Naive thymus-derived CD4-positive, alpha-beta T cell (primary cell): ENCODE measurements at regions not wholly inside any gene's neighbourhood (a gene's known extent, or its start where the extent isn't known, plus 50 kb on each side); places are given as distances from the start of the nearest gene placed in this dataset.

Experiments
- ATAC-seq: fragments of 150-1000 bp; cut with Tn5 transposase; 2 replicates; pipeline ENCODE4 v1.10.0; 2021; ENCODE audit warnings: mild to moderate bottlenecking, moderate library complexity
- CTCF ChIA-PET: fragments of 350-600 bp; sonication (Branson Sonifier 250); formaldehyde crosslinking; loops from one replicate; lab custom pipeline; 2021; ENCODE audit warnings: antibody characterized with exemption; lab: Charles Lee
- POLR2A ChIA-PET: fragments of 350-600 bp; sonication (Branson Sonifier 250); formaldehyde crosslinking; loops from one replicate; lab custom pipeline; 2021; ENCODE audit warnings: antibody characterized with exemption, inconsistent platforms; lab: Charles Lee
- DNase-seq, 9 donors: peaks; one replicate each; pipeline versions ENCODE4 v3.0.0 to v3.0.0-alpha.2; 2020 to 2022; ENCODE audit warnings: mixed read lengths in 1 of 9
- H3K27ac ChIP-seq: one replicate; pipeline ENCODE4 v1.7.0; 2013; ENCODE audit warnings: mild to moderate bottlenecking, low read depth, low read length, moderate library complexity
- H3K27me3 ChIP-seq, 2 donors: one replicate each; pipeline ENCODE4 v1.7.0; 2013; ENCODE audit warnings: low read length in 2 of 2, mild to moderate bottlenecking in 2 of 2, moderate library complexity in 2 of 2; ENCODE audit not compliant: control insufficient read depth in 2 of 2, insufficient read depth in 2 of 2
- H3K36me3 ChIP-seq, 3 experiments: 1 replicate in 2 of 3; 2 replicates in 1 of 3; pipeline ENCODE4 v1.7.0; 2013; ENCODE audit warnings: low read length in 3 of 3, mild to moderate bottlenecking in 3 of 3, moderate library complexity in 1 of 3; ENCODE audit not compliant: insufficient read depth in 3 of 3, control insufficient read depth in 2 of 3
- H3K4me1 ChIP-seq, 2 donors: one replicate each; pipeline ENCODE4 v1.7.0; 2013; ENCODE audit warnings: low read length in 2 of 2, mild to moderate bottlenecking in 2 of 2, moderate library complexity in 1 of 2; ENCODE audit not compliant: control insufficient read depth in 2 of 2, insufficient read depth in 2 of 2
- H3K4me3 ChIP-seq: 2 replicates; pipeline ENCODE4 v1.7.0; 2013; ENCODE audit warnings: mild to moderate bottlenecking, low read length
- H3K9me3 ChIP-seq, 3 experiments: 1 replicate in 2 of 3; 2 replicates in 1 of 3; pipeline ENCODE4 v1.7.0; 2013; ENCODE audit warnings: low read length in 3 of 3; ENCODE audit not compliant: control insufficient read depth in 2 of 3
- H3K27ac Mint-ChIP-seq, 9 donors: one replicate each; pipeline ENCODE4 v1.8.0; 2020 to 2022; ENCODE audit warnings: mixed read lengths in 9 of 9, mild to moderate bottlenecking in 8 of 9, moderate library complexity in 5 of 9, inconsistent platforms in 2 of 9
- H3K27me3 Mint-ChIP-seq, 5 donors: one replicate each; pipeline ENCODE4 v1.8.0; 2021 to 2022; ENCODE audit warnings: mixed read lengths in 5 of 5, mild to moderate bottlenecking in 1 of 5
- H3K36me3 Mint-ChIP-seq, 5 donors: one replicate each; pipeline ENCODE4 v1.8.0; 2020 to 2022; ENCODE audit warnings: mixed read lengths in 5 of 5, mild to moderate bottlenecking in 3 of 5, inconsistent platforms in 1 of 5
- H3K4me1 Mint-ChIP-seq, 7 donors: one replicate each; pipeline ENCODE4 v1.8.0; 2020 to 2022; ENCODE audit warnings: mixed read lengths in 7 of 7, mild to moderate bottlenecking in 3 of 7, inconsistent platforms in 1 of 7
- H3K4me3 Mint-ChIP-seq, 10 donors: one replicate each; pipeline ENCODE4 v1.8.0; 2020 to 2022; ENCODE audit warnings: mild to moderate bottlenecking in 10 of 10, mixed read lengths in 10 of 10, moderate library complexity in 6 of 10, inconsistent platforms in 2 of 10
- H3K9me3 Mint-ChIP-seq, 11 donors: one replicate each; pipeline ENCODE4 v1.8.0; 2020 to 2022; ENCODE audit warnings: mixed read lengths in 11 of 11, mild to moderate bottlenecking in 4 of 11, inconsistent platforms in 1 of 11, moderate library complexity in 1 of 11
- intact Hi-C, 2 donors: fragments of 100-400 bp; cut with micrococcal nuclease; formaldehyde crosslinking; loops; one replicate each; pipeline ENCODE4 v1.15.1; 2023

DNA sequence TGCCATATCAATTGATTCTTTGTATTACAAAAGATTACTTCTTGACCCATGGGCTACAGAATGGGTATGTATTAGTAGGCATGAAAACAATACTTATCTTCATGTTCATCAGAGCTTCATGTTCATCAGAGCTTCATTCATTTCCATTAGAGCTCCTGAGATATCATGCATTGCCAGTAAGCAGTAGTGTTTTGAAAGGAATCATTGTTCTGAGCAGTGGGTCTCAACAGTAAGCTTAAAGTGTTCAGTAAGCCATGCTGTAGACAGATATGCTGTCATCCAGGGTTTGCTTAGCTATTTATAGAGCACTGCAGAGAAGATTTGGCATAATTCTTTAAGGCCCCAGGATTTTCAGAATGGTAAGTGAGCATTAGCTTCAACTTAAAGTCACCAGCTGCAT, 596.1 kb downstream of the ZNF385D start:
- H3K4me1 ChIP-seq: no peaks in the 10 kb centered on the region
- H3K27me3 Mint-ChIP-seq: no peaks in the 10 kb centered on the region
- no peaks in the 10 kb centered on the region for H3K27me3 ChIP-seq
- H3K36me3 Mint-ChIP-seq: no peaks in the 10 kb centered on the region
- no peak overlapping the region for H3K4me3 ChIP-seq
- H3K27ac Mint-ChIP-seq: no peak overlapping the region
- no peaks in the 10 kb centered on the region for H3K36me3 ChIP-seq
- DNase-seq (no peak), ATAC-seq (no peak)
- intact Hi-C loops: no loop called here
- ChIA-PET CTCF (no interaction called here), POLR2A (no interaction called here)
- peaks cover 0 to 4% (median 0%) of the 10 kb centered on the region in 3 experiments for H3K9me3 ChIP-seq
- H3K4me3 Mint-ChIP-seq: no peak overlapping the region
- peaks cover 2 to 23% (median 13%) of the 10 kb centered on the region in 11 donors for H3K9me3 Mint-ChIP-seq
- H3K4me1 Mint-ChIP-seq: no peaks in the 10 kb centered on the region
- no peak overlapping the region for H3K27ac ChIP-seq

DNA sequence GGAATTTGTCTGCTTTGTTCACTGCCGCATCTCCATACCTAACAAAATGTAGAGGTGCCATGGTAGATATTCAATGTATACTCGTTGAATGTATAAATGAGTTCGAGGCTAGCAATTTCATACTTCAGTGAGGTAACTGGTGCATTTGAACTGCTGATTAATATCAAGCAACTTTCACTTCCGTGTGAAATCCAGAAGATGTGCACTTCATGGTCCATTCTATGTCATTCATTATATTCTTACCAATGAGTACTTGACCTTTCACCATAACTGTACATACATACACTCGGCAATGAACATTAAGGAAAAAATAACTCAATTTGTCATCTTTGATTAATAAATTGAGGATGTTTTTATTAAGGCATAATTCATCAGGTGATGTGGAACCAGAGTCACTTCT, 598.5 kb downstream of the ZNF385D start:
- intact Hi-C loops: no loop called here
- H3K27ac Mint-ChIP-seq: no peak overlapping the region
- no peak overlapping the region for H3K4me3 Mint-ChIP-seq
- ChIA-PET CTCF (no interaction called here), POLR2A (no interaction called here)
- Histone ChIP-seq H3K27ac (no peak overlapping the region), H3K9me3 (peaks cover 0 to 4% (median 0%) of the 10 kb centered on the region in 3 experiments), H3K36me3 (no peaks in the 10 kb centered on the region), H3K4me1 (no peaks in the 10 kb centered on the region), H3K4me3 (no peak overlapping the region), H3K27me3 (no peaks in the 10 kb centered on the region)
- H3K36me3 Mint-ChIP-seq: no peaks in the 10 kb centered on the region
- DNase-seq (no peak), ATAC-seq (no peak)
- H3K4me1 Mint-ChIP-seq: no peaks in the 10 kb centered on the region
- no peaks in the 10 kb centered on the region for H3K27me3 Mint-ChIP-seq
- H3K9me3 Mint-ChIP-seq: peaks cover 2 to 20% (median 10%) of the 10 kb centered on the region in 11 donors

DNA sequence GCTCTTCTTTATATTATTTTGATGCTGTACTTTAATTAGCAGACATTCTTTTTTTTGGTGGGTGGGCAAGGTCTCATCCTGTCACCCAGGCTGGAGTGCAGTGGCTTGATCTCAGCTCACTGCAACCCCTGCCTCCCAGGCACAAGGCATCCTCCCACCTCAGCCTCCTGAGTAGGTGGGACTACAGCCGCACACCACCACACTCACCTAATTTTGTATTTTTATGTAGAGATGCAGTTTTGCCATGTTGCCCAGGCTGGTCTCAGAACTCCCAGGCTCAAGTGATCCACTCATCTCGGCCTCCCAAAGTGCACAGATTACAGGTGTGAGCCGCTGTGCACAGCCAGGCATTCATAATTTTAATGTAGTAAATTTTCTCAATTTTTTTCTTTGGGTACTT, 608.1 kb downstream of the ZNF385D start:
- no peaks in the 10 kb centered on the region for H3K36me3 ChIP-seq
- ChIA-PET POLR2A (no interaction called here), CTCF (no interaction called here)
- intact Hi-C loops: no loop called here
- no peaks in the 10 kb centered on the region for H3K4me1 ChIP-seq
- H3K4me3 Mint-ChIP-seq: no peak overlapping the region
- H3K36me3 Mint-ChIP-seq: no peaks in the 10 kb centered on the region
- peaks cover 0 to 12% (median 5%) of the 10 kb centered on the region in 11 donors for H3K9me3 Mint-ChIP-seq
- no peaks in the 10 kb centered on the region for H3K9me3 ChIP-seq
- H3K4me1 Mint-ChIP-seq: no peaks in the 10 kb centered on the region
- H3K27me3 Mint-ChIP-seq: no peaks in the 10 kb centered on the region
- H3K27ac Mint-ChIP-seq: no peak overlapping the region
- DNase-seq: no peak
- no peaks in the 10 kb centered on the region for H3K27me3 ChIP-seq
- H3K27ac ChIP-seq: no peak overlapping the region
- no peak for ATAC-seq
- no peak overlapping the region for H3K4me3 ChIP-seq

DNA sequence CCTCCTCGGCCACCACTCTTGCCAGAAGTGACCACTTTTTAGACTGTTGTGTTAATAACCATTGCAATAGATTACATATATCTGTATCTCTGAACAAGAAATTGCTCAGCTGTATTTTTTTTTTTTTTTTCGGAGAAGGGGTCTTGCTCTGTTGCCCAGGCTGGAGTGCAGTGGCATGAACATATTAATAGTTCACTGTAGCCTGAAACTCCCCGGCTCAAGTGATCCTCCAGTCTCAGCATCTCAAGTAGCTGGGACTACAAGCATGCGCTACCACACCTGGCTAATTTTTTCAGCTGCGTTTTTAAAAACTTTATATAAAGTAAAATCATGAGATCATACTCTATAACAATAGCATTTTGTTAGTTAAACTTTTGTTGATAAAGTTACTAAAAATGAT, 609.0 kb downstream of the ZNF385D start:
- DNase-seq (no peak), ATAC-seq (no peak)
- Mint-ChIP-seq H3K36me3 (no peaks in the 10 kb centered on the region), H3K4me3 (no peak overlapping the region), H3K9me3 (peaks cover 0 to 16% (median 5%) of the 10 kb centered on the region in 11 donors), H3K27ac (no peak overlapping the region), H3K4me1 (no peaks in the 10 kb centered on the region), H3K27me3 (no peaks in the 10 kb centered on the region)
- intact Hi-C loops: no loop called here
- no peak overlapping the region for H3K27ac ChIP-seq
- H3K4me1 ChIP-seq: no peaks in the 10 kb centered on the region
- H3K36me3 ChIP-seq: no peaks in the 10 kb centered on the region
- CTCF ChIA-PET: no interaction called here
- no peak overlapping the region for H3K4me3 ChIP-seq
- POLR2A ChIA-PET: no interaction called here
- H3K27me3 ChIP-seq: no peaks in the 10 kb centered on the region
- no peaks in the 10 kb centered on the region for H3K9me3 ChIP-seq

DNA sequence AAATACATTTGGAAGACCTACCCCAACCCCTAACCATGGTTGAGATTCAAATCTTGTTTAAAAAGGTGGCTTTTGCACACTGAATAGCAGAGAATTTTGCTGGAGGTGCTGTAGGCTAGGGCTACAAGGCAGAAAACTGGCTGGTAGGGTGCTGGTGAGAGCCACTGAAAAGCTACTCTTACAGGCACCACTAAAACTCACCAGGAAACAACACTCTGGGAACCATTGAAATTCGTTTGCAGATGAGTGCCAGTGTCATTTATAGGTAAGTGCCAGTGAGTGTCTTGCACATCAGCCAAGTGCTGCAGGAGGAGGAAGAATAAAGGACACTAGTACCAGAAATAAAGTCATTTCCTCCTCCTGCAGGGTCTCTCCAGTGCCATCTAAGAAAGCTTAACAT, 610.2 kb downstream of the ZNF385D start:
- Mint-ChIP-seq H3K27ac (no peak overlapping the region), H3K36me3 (no peaks in the 10 kb centered on the region), H3K27me3 (no peaks in the 10 kb centered on the region), H3K4me1 (no peaks in the 10 kb centered on the region), H3K4me3 (no peak overlapping the region), H3K9me3 (peaks cover 0 to 13% (median 4%) of the 10 kb centered on the region in 11 donors)
- POLR2A ChIA-PET: no interaction called here
- DNase-seq (no peak), ATAC-seq (no peak)
- Histone ChIP-seq H3K4me3 (no peak overlapping the region), H3K4me1 (no peaks in the 10 kb centered on the region), H3K9me3 (no peaks in the 10 kb centered on the region), H3K36me3 (no peaks in the 10 kb centered on the region), H3K27ac (no peak overlapping the region), H3K27me3 (no peaks in the 10 kb centered on the region)
- intact Hi-C loops: no loop called here
- CTCF ChIA-PET: no interaction called here

DNA sequence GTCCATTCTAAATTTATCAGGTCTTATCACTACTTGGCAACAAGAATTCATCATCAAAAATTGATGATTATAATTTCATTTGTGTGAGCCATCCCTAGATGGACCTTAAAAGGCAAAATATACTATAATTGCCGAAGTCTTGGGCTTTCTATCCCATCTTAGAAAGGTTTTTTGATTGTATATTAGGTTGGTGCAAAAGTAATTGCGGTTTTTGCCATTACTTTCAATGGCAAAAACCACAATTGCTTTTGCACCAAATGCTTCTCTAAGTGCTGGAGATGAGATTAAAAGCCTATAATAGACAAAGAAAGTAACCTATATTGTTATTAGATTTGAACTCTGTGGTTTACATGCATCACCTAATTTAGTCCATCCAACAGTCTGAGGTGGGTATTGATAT, 612.9 kb downstream of the ZNF385D start:
- Histone ChIP-seq H3K9me3 (no peaks in the 10 kb centered on the region), H3K36me3 (no peaks in the 10 kb centered on the region), H3K4me3 (no peak overlapping the region), H3K27me3 (no peaks in the 10 kb centered on the region), H3K4me1 (no peaks in the 10 kb centered on the region), H3K27ac (no peak overlapping the region)
- H3K27me3 Mint-ChIP-seq: no peaks in the 10 kb centered on the region
- POLR2A ChIA-PET: no interaction called here
- no peak overlapping the region for H3K27ac Mint-ChIP-seq
- CTCF ChIA-PET: no interaction called here
- DNase-seq: no peak
- no peaks in the 10 kb centered on the region for H3K4me1 Mint-ChIP-seq
- H3K36me3 Mint-ChIP-seq: no peaks in the 10 kb centered on the region
- ATAC-seq: no peak
- peaks cover 0 to 6% (median 4%) of the 10 kb centered on the region in 11 donors for H3K9me3 Mint-ChIP-seq
- intact Hi-C loops: no loop called here
- no peak overlapping the region for H3K4me3 Mint-ChIP-seq

DNA sequence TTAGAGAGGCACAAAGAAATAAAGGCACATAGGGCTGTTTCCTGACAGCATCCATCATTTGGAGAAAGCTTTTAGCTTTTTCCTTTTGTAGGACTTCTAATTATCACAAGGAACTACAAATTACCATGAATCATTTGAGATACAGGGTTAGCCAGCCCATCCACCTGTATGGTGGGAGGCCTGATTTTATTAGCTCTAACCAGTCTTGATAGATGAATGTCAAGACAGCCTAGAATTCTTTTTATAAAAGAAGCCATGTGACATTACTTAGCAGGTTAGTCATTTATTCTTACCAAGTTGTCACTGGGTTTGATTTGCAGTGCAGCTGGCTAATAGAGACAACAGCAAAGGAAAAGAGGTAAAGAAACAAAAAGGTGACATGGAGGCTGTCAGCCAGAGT, 618.1 kb downstream of the ZNF385D start:
- no peak for ATAC-seq
- H3K27ac Mint-ChIP-seq: no peak overlapping the region
- intact Hi-C loops: no loop called here

More for the DNA sequence above, 618.1 kb downstream of the ZNF385D start:
- DNase-seq: no peak
- Mint-ChIP-seq H3K36me3 (peaks cover 0 to under 1% (median 0%) of the 10 kb centered on the region in 5 donors), H3K27me3 (no peaks in the 10 kb centered on the region), H3K4me3 (no peak overlapping the region), H3K4me1 (no peaks in the 10 kb centered on the region), H3K9me3 (peaks cover 0 to 20% (median 11%) of the 10 kb centered on the region in 11 donors)
- ChIA-PET POLR2A (interaction anchor here (0.7 kb wide), 1 partner anchor 401 kb away, joined by 3 read pairs; no protein-coding TSS in a partner anchor), CTCF (no interaction called here)
- peaks cover 0 to under 1% (median 0%) of the 10 kb centered on the region in 3 experiments for H3K9me3 ChIP-seq
- no peaks in the 10 kb centered on the region for H3K27me3 ChIP-seq
- H3K4me1 ChIP-seq: no peaks in the 10 kb centered on the region
- H3K36me3 ChIP-seq: no peaks in the 10 kb centered on the region
- no peak overlapping the region for H3K27ac ChIP-seq
- no peak overlapping the region for H3K4me3 ChIP-seq
